H4 (cell line): ENCODE measurements at regions not wholly inside any gene's neighbourhood (a gene's known extent, or its start where the extent isn't known, plus 50 kb on each side); places are given as distances from the start of the nearest gene placed in this dataset.
A peak's percentile ranks its signal among the peaks of the same experiment; 100 is the strongest.
"Not testable (repeated sequence)": the region's sequence is repeated elsewhere in the genome, so short reads cannot be mapped to it uniquely, and the experiment has no call there.

Experiments used
- DNase-seq: peaks from one replicate; pipeline ENCODE4 v3.0.0-alpha.2; 2015; ENCODE audit warnings: low spot score

DNA sequence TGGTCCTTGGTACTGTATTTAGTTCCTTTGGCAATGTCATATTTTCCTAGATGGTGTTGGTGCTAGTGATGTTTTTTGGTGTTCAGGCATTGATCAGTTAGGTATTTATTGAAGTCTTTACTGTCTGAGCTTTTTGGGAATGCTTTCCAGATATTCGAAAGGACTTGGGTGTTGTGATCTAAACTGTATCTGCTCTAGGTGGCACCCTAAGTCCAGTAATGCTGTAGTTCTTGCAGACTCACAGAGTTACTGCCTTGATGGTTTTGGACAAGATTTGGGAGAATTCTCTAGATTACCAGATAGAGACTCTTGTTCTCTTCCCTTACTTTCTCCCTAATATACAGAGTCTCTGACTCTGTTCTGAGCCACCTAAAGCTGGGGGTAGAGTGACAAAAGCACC is 513.6 kb upstream of the PITX2 start:
- DNase-seq = peak; percentile 19

DNA sequence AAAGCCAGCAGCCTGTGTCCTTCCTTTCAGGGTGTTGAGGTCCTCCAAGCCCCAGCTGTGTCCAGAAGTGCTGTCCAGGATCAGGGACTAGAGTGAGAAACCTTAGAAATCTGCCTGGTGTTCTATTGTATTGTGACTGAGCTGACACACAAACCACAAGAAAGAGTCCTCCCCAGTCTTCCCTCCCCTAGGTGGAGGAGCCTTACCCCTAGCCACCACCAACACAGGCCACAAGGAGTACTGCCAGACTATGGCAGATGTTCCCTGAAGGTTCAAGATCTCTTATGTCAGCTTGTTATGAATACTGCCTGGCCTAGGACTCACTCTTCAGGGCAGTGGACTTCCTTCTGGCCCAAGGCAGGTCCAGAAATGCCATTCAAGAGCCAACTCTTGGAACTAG is 514.1 kb upstream of the PITX2 start:
- DNase-seq = no peak

DNA sequence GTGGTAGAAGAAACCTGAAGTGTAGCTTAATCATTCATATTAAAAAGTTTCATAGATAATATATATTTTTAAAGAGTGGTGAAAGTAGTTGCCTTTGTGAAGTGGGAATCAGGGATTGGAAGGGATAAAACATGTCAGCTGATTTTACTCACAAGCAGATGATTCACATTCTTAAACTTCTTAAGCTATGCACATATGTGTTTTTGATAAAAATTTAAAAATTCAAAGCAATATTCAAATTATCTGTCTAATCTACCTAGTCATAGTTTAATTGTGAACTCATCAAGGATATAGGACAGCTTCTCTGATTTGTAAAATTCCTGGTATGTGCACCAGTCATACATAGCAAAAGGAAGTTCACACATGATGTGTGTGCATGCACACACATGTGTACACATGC is 520.6 kb upstream of the PITX2 start:
- no peak for DNase-seq

DNA sequence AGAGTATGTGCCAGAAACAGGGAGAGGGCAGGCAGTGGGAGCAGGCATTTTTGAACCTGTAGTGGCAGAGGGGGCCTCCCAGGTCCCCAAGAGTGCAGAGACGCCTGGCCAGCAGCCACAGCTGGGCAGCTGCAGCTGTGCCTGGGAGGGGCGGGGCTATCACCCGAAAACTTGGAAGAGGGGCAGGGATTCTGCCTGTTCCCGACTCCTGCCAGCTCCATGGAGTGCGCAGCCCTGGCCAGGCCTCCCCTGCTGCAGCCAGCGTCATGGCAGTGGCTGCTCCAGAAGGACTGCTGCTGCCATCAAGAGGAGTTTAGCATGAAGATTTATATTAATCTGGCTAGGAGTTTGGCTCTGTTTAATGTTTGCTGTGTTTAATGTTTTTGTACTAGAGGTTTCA is 532.1 kb upstream of the PITX2 start:
- DNase-seq = no peak

- not testable (repeated sequence) for DNase-seq
Observed at GRCh38 chr4:111164556-111164955, 541.7 kb upstream of the PITX2 start.

- DNase-seq = no peak
Observed at GRCh38 chr4:111174331-111174730, 551.5 kb upstream of the PITX2 start.

GRCh38 chr4:111178231-111178630 is 555.4 kb upstream of the PITX2 start:
- DNase-seq = no peak

DNA sequence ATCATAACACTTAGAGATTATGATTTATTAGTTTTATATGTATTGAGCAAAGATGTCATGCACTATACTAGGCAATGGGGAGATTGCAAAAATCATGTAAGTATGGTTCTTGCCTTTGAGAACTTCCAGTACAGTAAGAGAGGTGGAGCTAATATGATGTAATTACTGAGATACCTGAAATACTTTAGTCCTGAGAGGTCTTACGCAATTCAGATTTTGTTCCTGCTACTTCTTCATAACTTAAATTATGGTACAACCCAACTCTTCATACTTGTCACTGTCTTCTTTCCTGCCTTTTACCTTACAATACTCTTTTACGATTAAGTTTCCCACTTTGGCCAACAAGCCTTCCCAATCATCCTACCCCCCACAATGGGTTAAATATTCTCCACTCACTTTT is 564.2 kb upstream of the PITX2 start:
- no peak for DNase-seq

DNA sequence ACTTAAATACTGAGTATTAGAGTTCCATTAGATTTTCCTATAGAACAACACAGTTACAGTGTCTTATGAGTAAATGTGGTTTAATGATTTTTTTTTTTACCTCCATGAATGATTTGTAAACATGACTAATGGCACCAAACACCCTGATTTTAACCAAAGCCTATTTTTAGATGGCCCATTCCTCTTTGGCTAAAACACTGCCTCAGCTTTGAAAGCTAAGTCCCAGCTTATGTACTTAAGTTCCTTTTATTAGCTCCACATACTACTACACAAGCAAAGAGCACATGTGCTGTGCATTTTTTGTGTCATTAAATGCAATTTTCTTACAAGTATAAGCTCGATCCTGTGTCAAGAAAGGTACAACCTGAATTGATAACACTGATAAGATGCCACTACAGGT is 575.6 kb upstream of the PITX2 start:
- DNase-seq = no peak

DNA sequence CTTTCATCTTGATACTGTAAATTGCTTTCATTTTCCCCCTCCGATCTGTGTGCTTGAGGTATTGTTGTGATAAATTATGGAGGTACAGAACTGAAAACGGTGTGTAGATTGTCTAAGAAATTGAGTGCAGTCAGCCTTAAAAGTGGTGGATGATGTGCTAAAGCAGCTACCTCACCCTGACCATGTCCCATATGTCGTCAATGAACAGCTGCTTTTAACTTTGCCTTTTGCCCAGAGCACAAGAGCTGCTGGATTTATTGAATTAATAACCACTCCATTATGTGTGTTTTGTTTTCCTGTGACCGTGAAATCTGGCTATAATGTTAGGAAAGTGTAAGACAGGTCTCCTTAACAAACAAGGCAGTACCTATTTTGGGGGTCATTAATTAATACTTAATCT is 581.9 kb upstream of the PITX2 start:
- DNase-seq = no peak

- no peak for DNase-seq
Observed at GRCh38 chr4:111208970-111209369, 586.1 kb upstream of the PITX2 start.

DNA sequence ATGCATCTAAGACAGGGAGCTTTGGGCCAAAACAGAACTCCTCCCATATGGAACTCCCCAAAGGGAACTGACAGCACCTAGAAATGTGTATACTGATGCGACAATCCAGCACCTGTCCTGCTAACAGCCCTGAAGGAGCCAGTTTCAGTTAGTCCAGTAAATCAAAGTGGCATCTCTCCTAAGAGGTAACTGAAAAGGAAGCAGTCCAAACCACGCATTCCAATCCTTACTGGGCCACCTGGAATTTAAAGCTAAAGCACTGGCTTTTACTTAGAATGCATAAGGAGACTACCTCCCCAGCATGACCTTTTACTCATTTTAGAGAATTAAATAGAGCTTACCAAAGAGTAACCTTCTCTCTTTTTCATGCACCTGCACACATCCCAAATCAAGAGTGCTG is 586.8 kb upstream of the PITX2 start:
- DNase-seq = no peak

GRCh38 chr4:111210595-111210994 is 587.7 kb upstream of the PITX2 start:
- no peak for DNase-seq

GRCh38 chr4:111213531-111213930 is 590.7 kb upstream of the PITX2 start:
- DNase-seq = no peak

DNA sequence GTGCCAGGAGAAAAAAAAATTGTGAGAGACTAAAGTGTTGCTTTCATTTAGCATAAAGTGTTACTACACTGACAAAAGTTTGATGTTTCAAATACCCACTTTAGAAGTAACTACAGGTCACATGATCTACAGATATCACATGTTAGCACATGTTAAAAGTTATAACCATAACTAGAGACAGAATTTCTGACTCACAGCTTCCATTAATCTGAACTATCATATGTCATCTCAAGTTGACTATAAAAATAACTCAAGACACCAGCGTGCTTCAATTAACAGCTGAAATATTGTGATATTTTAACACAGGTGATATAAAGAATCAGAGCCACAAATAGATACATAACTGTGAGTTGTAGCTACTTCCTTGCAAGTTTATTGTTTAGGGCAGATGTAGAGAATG is 591.5 kb upstream of the PITX2 start:
- DNase-seq = no peak

DNA sequence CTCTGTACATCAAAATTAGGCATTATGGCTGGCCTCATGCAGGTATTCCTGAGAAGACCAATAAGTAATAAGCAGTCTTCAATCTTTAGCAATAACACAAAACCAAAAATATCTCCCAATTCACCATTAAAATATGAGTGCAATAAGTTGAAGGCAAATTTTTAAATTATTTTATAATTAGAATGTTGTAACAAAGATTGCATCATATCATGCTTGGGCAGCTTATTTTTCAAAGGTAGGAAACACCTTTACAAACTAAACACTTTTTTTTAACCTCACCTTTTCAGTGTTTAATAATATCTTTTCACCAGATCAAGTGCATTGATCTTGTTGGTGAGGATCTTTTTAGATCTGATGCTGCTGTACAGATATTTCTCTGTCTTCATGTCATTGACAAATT is 592.9 kb upstream of the PITX2 start:
- DNase-seq = no peak

DNA sequence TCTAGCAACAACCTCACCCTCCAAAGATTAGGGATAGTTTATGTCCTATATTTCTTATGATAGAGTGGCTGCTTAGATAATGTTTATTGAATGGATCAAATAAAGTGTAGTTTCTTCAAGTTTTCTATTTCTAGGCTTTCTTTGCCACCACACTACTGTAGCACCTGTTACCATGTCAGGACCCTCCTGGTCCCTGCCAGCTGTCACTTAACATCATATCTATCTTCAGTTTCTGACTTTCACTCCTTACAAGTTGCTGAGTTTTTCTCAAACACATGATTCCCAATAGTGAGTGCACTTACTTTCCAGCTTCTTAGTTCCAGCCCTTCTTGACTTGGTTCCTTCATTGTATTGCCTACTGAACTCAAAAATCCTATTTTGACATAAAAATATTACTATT is 593.9 kb upstream of the PITX2 start:
- DNase-seq = no peak

- no peak for DNase-seq
Observed at GRCh38 chr4:111221371-111221770, 598.5 kb upstream of the PITX2 start.

GRCh38 chr4:111228396-111228795 is 605.5 kb upstream of the PITX2 start:
- no peak for DNase-seq

DNA sequence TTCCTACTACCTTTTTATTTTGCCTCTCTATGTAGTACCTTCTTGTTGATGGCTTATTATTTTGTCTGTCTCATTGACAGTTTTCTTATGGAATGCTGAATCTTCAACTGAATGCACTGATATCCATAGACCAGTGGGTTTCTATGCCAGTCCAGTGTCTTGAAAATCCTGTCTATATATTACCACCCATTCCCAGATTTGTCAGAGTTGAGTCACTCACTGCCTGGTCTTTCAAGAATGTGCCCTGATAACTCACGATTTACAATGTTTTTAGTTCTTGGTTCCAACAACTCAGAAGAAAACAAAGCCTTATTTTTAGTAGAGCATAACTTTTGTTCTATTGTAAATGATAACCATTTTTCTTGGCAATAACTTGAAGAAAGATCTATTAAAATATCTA is 606.0 kb upstream of the PITX2 start:
- no peak for DNase-seq

DNA sequence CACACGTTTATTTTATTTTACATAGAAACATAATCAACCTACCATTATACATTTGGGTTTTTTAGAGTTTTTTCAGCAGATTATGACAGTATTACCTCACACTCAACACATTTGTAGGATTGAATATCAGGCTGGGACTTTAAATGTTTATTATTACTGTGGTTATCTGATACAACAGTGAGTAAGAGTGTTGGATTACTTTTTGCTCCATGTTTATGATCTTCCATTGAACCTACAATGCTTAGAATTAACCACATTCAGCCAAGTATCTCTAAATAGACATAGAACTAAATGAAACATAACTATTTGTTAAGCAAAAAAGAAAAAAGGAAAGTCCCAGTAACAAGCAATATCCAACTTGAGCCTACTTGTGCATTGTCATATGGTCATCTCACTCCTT is 607.4 kb upstream of the PITX2 start:
- peak; percentile 77 for DNase-seq

DNA sequence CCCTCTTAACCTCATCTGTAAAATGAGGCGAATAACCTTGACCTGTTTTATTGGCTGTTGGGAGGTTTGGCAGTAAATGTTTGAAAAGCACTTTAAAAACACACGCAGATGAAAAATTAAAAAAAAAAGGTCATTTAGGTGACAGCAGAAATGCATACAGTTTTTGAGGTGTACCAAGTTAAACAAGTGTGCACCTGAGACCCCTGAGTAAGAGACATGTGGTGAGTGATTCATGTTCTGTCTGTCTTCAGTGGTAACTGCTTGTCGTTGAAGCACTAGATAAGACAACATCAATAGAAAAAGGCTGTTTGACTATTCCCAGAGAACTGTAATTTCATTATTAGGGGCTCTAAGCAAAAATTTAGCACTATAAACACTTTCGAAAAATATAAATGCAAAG is 608.4 kb upstream of the PITX2 start:
- no peak for DNase-seq

- no peak for DNase-seq
Observed at GRCh38 chr4:111234939-111235338, 612.1 kb upstream of the PITX2 start.

DNA sequence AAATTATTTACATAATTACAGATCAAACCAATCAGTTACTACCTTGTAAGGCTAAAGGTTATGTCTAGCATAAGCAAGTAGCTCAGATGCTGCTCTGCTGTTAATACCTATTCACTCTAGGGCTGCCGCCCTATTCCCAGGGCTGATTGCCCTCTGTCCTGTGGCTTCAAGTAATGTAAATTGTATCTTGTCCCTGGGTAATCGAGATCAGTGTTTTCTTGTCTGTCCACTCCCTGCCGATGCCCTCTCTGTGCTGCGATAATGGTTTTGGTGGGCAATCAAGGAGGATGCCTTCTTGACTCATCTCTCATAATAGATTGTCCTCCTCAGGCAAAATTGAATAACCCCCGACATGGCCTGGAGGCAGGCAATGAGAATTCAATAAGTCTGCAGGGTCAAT is 641.0 kb upstream of the PITX2 start:
- DNase-seq = no peak

- no peak for DNase-seq
Observed at GRCh38 chr4:111266937-111267336, 644.1 kb upstream of the PITX2 start.
